ENCODE measurements at regions not wholly inside any gene's neighbourhood (a gene's known extent, or its start where the extent isn't known, plus 50 kb on each side); places are given as distances from the start of the nearest gene placed in this dataset.

GRCh38 chr4:89661173-89661899 is 175.6 kb downstream of the SNCA start:
- no peak for TF ChIP-seq CTCF (IDR thresholded peaks at IDR 0.05; ENCODE audit: insufficient read depth, low read length)
- TF ChIP-seq POLR2AphosphoS5 (IDR thresholded peaks at IDR 0.05; ENCODE audit: low read depth), result no peak
- TF ChIP-seq REST (IDR thresholded peaks at IDR 0.05; ENCODE audit: insufficient replicate concordance, low read depth), result no peak
- no peak for TF ChIP-seq GABPA (IDR thresholded peaks at IDR 0.05; ENCODE audit: low read depth)

Data from HL-60 (cell line).